Epithelial cell of proximal tubule (primary cell): ENCODE measurements at regions not wholly inside any gene's neighbourhood (a gene's known extent, or its start where the extent isn't known, plus 50 kb on each side); places are given as distances from the start of the nearest gene placed in this dataset.

Experiments used
- DNase-seq: peaks from one replicate; pipeline ENCODE4 v3.0.0-alpha.2; 2011; ENCODE audit warnings: low read depth
- H3K4me3 ChIP-seq: 2 replicates; pipeline ENCODE4 v1.5.1; 2011; ENCODE audit warnings: low read depth, mild to moderate bottlenecking, low read length
- TF ChIP-seq, protein P1 (sequence below): conservative IDR thresholded peaks from 2 replicates; pipeline ENCODE4 v1.5.1; 2012; ENCODE audit warnings: low read depth, mild to moderate bottlenecking, low read length

DNA sequence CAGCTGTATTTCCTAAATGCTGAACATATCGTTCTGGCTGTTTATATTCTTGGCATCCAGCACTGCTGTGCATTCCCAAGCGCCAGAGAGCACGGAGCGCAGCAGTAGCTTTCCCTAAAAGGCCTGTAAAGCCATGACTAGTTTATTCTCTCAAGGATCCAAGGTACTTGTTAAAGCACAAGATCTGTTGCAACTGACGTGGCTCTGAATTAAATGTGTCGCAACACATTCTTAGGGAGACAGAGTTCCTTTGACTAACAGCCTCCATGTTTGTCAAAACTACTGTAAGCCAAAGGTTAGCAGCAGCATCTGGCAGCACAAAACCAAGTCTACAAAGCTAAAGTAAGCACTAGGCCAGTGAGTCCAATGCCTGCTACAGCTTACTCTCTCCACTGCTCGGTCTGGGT lies 188.6 kb upstream of the FN1 start:
- DNase-seq, result peak; percentile 35
- TF ChIP-seq, protein P1, sequence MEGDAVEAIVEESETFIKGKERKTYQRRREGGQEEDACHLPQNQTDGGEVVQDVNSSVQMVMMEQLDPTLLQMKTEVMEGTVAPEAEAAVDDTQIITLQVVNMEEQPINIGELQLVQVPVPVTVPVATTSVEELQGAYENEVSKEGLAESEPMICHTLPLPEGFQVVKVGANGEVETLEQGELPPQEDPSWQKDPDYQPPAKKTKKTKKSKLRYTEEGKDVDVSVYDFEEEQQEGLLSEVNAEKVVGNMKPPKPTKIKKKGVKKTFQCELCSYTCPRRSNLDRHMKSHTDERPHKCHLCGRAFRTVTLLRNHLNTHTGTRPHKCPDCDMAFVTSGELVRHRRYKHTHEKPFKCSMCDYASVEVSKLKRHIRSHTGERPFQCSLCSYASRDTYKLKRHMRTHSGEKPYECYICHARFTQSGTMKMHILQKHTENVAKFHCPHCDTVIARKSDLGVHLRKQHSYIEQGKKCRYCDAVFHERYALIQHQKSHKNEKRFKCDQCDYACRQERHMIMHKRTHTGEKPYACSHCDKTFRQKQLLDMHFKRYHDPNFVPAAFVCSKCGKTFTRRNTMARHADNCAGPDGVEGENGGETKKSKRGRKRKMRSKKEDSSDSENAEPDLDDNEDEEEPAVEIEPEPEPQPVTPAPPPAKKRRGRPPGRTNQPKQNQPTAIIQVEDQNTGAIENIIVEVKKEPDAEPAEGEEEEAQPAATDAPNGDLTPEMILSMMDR, result no peak
- no peak overlapping the region for H3K4me3 ChIP-seq

DNA sequence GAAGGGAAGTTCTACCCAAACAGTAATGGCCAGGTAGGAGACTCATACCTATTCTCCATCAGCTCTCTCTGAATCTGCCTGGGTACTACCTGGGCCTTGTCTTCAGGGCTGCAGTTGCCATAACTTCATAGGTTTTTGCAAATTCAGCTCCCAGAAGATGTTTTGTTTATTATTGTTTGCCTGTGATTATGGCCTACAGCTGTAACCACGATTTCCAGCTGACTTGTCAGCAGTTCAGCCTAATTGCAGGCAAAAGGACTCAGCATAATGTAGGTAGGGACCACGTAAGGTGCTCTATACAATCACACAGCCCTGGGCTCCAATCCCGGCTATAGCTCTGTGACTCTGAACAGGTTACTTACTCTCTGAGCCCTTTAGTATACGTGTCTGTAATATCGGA lies 187.0 kb upstream of the FN1 start:
- H3K4me3 ChIP-seq, result no peak overlapping the region
- DNase-seq, result no peak
- TF ChIP-seq, protein P1, result no peak

DNA sequence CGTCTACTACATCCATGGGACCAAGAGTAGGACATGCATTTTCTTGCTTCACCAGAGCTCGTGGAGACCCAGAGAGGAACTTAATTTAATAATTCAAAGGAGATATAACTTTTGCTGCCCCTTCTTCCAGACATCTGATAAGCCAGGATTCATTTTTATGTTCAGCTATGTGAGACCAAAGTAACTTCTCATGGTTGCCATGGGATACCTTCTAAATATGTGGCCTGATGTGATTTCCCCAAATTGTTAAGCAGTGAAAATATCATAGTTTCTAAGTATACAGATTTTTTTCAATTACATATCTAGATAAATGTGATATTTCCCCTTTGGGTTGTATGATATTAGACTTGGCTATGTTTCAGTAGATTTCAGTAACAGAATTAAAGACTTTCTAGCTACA lies 185.5 kb upstream of the FN1 start:
- H3K4me3 ChIP-seq, result no peak overlapping the region
- TF ChIP-seq, protein P1, result no peak
- DNase-seq, result no peak

DNA sequence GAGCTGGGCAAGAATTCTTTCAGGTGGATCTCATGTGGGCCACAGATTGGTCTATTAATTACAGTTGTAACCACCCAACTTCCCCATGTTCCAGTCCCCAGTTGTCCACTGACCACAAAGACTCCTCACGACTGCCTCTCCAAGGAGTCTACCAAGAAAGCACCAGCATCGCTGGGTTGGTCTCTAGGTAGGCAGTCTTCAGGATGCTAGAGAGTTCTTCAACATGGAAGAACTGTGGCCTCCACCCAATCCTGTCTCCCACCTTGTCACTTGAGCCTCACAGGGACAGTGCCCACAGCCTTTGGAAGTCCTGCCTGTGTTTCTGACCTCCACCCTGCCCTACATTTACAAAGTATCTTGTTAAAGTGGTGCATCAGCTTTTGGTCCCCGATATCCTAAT lies 184.7 kb upstream of the FN1 start:
- H3K4me3 ChIP-seq, result no peak overlapping the region
- no peak for DNase-seq
- TF ChIP-seq, protein P1, result no peak

DNA sequence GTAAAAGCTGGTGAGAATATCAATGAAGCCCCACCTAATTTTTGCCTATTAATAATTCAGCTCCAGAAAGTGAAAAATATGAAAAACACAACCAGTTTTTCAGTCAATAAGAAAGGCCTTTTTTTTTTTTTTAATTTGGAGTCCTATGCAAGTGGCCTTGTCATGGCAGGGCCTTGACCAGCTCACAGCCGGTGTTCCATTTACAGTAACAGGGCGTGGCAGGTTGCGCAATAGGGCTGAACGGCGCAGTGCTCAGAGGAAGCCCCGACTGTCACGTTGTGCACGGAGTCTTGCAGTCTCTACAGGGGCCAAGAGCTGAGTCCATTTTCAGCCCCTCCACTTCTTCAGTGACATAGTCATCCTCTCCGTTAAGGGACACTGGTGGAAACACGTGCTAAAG lies 184.1 kb upstream of the FN1 start:
- H3K4me3 ChIP-seq, result no peak overlapping the region
- TF ChIP-seq, protein P1, result no peak
- no peak for DNase-seq

DNA sequence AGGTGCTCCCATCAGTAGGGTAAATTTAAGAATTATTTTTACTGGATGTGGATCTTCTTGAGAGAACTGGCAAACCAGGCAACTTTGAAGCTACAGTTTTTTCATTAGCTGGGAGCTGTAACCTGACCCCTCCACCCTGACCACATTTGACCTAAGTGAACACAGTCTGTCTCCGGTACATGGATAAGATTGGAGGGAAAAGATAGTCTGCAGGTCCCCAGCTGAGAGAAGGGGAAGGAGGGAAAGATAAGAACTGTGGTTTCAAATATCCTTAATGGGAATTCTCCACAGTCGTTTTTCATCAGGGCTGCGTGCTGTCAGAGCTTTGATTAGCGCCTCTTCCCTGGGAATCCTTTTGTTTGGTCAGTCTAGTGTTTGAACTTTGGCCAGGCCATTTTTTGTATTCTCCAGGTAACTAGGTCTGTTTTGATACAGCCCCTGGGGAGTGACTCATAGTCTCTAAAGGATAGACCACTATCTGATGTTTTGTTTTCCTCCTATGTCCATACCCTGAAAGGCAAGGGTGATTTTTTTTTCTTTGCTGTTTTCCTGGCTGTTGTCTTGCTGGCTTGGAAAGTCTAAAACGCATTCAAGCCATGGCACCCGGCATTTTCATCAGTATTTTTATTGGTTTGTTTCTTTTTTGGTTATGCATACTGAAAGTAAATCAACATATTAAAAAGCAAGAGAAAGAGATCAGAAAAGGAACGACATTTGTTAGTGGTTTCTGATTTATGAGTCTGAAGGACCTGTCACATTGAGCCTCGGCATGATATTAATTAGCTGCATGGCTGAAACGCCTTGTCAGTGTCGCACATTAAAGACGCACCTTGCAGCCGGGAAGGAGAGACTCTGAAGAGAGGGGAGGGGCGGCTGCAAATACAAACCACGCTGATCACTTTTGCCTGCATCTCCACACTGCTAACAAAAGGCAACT lies 183.4 kb upstream of the FN1 start:
- peak overlapping the region; percentile 3 for H3K4me3 ChIP-seq
- DNase-seq, result no peak
- TF ChIP-seq, protein P1, result no peak

DNA sequence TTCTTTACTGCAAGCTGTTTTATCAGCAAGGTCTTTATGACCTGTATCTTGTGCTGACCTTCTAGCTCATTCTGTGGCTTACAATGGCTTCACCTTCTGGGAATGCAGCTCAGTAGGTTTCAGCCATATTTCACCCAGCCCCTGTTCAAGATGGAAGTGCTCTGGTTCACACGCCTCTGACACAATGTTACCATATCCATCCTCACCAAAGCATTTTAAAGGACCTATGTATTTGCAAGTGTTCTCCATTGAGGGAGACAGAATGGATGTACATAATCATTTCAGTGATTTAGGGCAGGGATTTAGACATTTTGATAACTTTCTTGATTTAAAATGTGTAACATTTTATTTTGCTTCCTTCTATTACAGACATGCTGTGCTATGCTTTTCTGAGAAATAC lies 182.3 kb upstream of the FN1 start:
- TF ChIP-seq, protein P1, result no peak
- H3K4me3 ChIP-seq, result no peak overlapping the region
- DNase-seq, result no peak
